Astrocyte of the cerebellum (primary cell): ENCODE measurements at regions not wholly inside any gene's neighbourhood (a gene's known extent, or its start where the extent isn't known, plus 50 kb on each side); places are given as distances from the start of the nearest gene placed in this dataset.
"Not testable (repeated sequence)": the region's sequence is repeated elsewhere in the genome, so short reads cannot be mapped to it uniquely, and the experiment has no call there.

Experiments used
- DNase-seq: peaks from one replicate; pipeline ENCODE4 v3.0.0-alpha.2; 2011; ENCODE audit warnings: low read depth
- H3K4me3 ChIP-seq: 2 replicates; pipeline ENCODE4 v1.5.1; 2011; ENCODE audit warnings: mild to moderate bottlenecking, low read depth, low read length, moderate library complexity
- in situ Hi-C: cut with HindIII; loops from 2 replicates; pipeline ENCODE4 v1.10.0; 2017; ENCODE audit warnings: low sequenced_read_pairs
- TF ChIP-seq, protein P1 (sequence below): IDR thresholded peaks from 2 replicates; pipeline ENCODE4 v1.5.1; 2012; ENCODE audit warnings: low read length, low read depth, moderate library complexity, mild to moderate bottlenecking; ENCODE audit errors: missing control alignments

DNA sequence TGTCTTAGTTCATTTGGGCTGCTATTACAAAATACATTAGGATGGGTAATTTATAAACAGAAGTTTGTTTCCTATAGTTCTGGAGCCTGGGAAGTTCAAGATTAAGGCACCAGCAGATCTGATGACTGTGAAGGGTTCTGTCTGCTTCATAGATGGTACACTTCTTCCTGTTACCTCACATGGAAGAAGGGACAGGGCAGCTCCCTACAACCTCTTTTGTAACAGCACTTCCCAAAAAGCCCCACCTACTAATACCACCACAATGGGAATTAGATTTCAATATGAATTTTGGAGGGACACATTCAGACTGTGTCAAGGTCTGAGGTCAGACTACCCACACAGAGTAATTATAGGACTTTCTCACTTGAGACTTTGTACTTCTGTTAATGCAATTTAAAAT, 260.3 kb downstream of the ARHGAP12 start:
- no peak overlapping the region for H3K4me3 ChIP-seq
- in situ Hi-C loops, result no loop called here
- TF ChIP-seq, protein P1, sequence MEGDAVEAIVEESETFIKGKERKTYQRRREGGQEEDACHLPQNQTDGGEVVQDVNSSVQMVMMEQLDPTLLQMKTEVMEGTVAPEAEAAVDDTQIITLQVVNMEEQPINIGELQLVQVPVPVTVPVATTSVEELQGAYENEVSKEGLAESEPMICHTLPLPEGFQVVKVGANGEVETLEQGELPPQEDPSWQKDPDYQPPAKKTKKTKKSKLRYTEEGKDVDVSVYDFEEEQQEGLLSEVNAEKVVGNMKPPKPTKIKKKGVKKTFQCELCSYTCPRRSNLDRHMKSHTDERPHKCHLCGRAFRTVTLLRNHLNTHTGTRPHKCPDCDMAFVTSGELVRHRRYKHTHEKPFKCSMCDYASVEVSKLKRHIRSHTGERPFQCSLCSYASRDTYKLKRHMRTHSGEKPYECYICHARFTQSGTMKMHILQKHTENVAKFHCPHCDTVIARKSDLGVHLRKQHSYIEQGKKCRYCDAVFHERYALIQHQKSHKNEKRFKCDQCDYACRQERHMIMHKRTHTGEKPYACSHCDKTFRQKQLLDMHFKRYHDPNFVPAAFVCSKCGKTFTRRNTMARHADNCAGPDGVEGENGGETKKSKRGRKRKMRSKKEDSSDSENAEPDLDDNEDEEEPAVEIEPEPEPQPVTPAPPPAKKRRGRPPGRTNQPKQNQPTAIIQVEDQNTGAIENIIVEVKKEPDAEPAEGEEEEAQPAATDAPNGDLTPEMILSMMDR, result no peak
- DNase-seq, result no peak

DNA sequence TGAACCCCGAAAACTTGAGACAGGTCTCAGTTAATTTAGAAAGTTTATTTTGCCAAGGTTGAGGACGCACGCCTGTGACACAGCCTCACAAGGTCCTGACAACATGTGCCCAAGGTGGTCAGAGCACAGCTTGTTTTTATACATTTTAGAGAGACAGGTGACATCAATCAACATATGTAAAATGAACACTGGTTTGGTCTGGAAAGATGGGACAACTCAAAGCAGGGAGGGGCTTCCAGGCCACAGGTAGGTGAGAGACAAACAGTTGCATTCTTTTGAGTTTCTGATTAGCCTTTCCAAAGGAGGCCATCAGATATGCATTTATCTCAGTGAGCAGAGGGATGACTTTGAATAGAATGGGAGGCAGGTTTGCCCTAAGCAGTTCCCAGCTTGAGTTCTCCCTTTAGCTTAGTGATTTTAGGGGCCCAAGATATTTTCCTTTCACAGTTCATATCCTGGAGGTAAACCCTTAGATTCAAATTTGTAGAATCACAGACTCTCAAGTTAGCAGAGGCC, 262.8 kb downstream of the ARHGAP12 start:
- in situ Hi-C loops, H3K4me3 ChIP-seq, DNase-seq: not testable (repeated sequence)

DNA sequence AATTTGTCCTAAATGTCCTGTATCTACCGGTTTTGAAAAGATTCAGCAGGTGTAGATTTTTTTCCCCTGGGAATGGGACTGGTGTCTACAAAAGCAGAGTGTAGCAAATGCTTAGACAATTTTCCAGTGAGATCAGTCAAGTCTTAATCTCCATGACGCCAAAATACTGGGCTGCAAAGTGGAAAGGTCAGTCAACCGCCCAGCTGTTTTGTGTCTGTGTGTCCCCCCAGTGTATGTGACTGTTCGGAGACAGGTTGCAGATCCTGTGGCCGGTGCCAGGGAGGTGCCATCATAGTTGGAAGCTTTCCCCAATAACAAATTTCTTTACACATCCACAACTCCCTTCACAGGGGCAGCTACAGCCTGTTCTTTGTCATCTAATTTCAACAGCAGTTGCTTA, 263.8 kb downstream of the ARHGAP12 start:
- TF ChIP-seq, protein P1, result no peak
- in situ Hi-C loops, result no loop called here
- DNase-seq, result no peak
- H3K4me3 ChIP-seq, result no peak overlapping the region

DNA sequence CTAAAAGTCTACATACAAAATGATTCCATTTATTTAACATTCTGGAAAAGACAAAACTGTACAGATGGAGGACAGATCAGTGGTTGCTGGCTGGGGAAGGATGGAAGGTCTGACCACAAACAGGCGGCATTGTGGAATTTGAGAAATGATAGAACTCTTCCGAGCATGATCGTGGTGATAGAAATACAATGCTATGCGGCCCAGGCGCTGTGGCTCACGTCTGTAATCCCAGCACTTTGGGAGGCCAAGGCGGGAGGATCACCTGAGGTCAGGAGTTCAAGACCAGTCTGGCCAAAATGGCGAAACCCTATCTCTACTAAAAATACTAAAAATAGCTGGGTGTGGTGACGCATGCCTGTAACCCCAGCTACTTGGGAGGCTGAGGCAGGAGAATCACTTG, 264.6 kb downstream of the ARHGAP12 start:
- in situ Hi-C loops, H3K4me3 ChIP-seq, DNase-seq: not testable (repeated sequence)

DNA sequence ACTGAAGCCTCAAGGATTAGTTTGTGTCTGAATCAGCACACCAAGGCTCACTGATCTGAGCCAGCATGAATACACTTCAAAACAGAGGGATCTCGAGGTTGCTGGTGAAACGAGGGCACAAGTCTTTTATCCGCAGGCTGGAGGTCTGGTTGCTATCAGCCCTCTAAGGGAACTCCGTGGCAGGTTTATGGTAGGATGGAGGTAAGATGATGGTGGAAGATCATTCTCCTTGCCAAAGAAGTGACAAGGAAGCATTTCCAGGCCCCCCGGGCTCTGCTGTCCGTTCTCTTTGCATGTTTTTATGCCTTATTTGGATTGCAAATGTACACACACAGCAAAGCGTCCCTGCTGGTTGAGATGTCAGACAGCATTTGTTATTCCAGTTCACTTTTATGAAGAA, 268.3 kb downstream of the ARHGAP12 start:
- in situ Hi-C loops, result no loop called here
- no peak overlapping the region for H3K4me3 ChIP-seq
- TF ChIP-seq, protein P1, result no peak
- DNase-seq, result no peak

DNA sequence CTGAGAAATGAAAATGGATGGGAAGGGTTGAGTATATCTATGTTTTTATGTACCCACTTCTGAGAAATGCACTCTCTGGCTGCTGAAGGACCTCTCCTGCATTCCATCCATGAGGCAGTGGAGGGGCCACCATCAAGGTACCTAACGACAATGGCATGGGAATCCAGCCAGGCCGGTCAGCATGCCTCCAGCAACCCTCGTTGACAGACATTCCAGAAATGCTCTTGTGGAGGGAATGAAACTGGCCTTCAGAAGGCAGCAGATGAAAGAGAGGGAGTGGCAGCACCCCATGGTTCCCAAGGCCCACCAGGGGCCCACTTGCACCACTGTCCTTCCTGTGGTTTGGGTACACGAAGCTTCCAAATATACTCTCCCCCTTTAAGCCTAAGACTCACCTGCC, 269.0 kb downstream of the ARHGAP12 start:
- TF ChIP-seq, protein P1, result no peak
- no peak overlapping the region for H3K4me3 ChIP-seq
- in situ Hi-C loops, result no loop called here
- no peak for DNase-seq

DNA sequence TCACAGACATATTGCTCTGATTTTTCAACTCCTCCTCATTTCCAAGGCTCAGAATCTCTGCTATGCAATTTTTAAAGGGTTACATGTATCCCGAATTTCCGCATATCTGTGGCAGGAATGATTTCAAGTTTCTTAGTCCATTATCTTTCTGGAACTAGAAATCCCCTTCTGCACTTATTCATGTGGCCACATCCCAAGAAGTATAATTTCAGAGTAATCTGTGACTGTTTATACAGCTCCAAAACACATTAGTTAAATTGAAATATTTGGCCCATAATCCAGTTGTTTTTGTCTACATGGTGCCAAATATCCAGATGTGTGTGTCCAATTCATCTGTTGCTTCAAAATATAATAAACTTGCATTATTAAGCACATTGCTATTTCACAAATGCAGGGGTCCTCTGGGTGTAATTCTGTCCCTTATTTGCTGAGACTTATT, 271.2 kb downstream of the ARHGAP12 start:
- no peak overlapping the region for H3K4me3 ChIP-seq
- in situ Hi-C loops, result no loop called here
- no peak for DNase-seq
- TF ChIP-seq, protein P1, result no peak

DNA sequence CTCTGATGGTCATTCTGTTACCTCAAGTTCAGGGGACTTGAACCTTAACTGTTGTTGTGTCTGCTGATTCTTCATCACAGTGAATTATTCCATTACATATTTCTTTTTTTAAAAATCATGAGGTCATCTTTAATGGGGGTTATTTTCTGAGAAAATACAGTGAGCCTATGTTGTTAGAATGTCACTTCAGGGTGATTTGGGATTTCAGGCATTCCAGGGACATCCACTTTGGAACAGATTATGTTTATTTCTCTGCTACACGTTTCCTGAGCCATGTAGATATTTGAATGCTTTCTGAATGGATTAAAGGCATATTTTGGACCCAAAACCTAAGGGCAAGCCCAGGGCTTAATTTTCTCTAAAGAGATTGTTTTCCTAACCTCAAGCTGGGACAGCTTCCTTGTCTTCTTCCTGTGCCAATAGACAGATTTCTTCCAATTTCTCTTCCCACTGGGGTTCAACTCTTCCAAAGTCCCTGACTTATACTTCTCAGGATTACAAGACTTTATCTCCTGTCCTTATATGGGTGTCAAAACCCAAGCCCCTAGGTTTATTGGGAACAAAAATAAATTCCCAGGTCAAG, 271.7 kb downstream of the ARHGAP12 start:
- no peak for DNase-seq
- TF ChIP-seq, protein P1, result no peak

More for the DNA sequence above, 271.7 kb downstream of the ARHGAP12 start:
- in situ Hi-C loops, result no loop called here
- no peak overlapping the region for H3K4me3 ChIP-seq
